Erythroblast (primary cell): ENCODE measurements at regions not wholly inside any gene's neighbourhood (a gene's known extent, or its start where the extent isn't known, plus 50 kb on each side); places are given as distances from the start of the nearest gene placed in this dataset.

Experiments
- DNase-seq, 2 experiments: peaks; one replicate each; lab custom pipeline; 2025; lab: John Stamatoyannopoulos, UW
- GATA1 ChIP-seq: IDR thresholded peaks from 2 replicates; pipeline ENCODE4 v1.6.1; 2011; ENCODE audit warnings: low read depth, mild to moderate bottlenecking, control low read depth, low read length, moderate library complexity
- POLR2A ChIP-seq: IDR thresholded peaks from 2 replicates; pipeline ENCODE4 v1.6.1; 2011; ENCODE audit warnings: mild to moderate bottlenecking, low read length

- no peak for DNase-seq
Observed at GRCh38 chr6:90816764-90817163, 229.9 kb upstream of the MAP3K7 start.

DNA sequence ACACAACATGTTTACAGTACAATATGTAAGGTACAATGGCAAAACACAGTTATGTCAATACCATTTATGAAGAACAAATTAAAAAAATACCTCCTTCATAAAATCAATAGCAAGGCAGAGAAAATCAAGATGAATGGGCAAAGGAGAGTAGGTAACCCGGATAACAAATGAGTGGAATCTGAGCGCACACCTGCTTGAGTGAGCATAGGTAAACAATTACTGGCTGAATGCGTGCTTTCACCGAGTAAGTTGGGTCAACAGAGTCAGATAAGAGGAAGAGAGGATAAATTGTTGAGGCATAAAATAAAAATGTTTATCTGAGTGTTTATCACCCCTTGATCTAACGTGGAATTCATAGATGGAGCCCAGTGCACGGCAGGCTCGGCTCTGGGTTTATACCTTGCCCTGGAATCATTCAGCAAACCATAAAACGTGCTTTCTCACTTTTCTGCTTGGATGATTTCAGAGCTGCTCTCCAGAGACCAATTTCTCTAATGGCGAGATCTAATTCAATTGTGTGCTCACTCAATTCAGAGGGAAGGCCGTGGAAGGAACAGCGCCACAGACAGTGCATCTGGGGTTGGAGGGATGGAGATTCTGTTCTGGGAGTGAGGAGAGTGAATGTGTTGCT lies 224.8 kb upstream of the MAP3K7 start:
- TF ChIP-seq POLR2A (no peak), GATA1 (no peak)
- DNase-seq = no peak

More at GRCh38 chr6:90816764-90817163, 229.9 kb upstream of the MAP3K7 start:
- TF ChIP-seq GATA1 = no peak
- no peak for TF ChIP-seq POLR2A

DNA sequence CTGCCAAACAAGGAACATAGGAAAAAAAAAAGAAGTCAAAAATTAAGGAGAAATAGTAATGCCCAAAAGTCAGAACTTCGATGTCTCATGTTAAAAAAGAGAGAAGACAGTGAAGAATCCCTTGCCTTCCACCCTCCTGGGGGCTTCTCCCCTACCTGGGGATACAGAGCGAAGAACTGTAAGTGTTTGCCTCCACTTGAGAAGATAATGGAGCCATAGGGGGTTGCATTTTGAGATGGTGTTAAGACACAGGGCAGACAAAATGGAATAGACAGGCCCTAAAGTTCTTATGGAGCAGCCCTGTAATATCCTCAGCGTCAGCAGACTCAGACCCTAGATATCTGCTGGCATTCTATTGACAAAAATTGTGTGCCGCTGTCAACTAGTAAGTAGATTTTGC lies 222.2 kb upstream of the MAP3K7 start:
- no peak for DNase-seq
- TF ChIP-seq GATA1 = no peak
- no peak for TF ChIP-seq POLR2A

DNA sequence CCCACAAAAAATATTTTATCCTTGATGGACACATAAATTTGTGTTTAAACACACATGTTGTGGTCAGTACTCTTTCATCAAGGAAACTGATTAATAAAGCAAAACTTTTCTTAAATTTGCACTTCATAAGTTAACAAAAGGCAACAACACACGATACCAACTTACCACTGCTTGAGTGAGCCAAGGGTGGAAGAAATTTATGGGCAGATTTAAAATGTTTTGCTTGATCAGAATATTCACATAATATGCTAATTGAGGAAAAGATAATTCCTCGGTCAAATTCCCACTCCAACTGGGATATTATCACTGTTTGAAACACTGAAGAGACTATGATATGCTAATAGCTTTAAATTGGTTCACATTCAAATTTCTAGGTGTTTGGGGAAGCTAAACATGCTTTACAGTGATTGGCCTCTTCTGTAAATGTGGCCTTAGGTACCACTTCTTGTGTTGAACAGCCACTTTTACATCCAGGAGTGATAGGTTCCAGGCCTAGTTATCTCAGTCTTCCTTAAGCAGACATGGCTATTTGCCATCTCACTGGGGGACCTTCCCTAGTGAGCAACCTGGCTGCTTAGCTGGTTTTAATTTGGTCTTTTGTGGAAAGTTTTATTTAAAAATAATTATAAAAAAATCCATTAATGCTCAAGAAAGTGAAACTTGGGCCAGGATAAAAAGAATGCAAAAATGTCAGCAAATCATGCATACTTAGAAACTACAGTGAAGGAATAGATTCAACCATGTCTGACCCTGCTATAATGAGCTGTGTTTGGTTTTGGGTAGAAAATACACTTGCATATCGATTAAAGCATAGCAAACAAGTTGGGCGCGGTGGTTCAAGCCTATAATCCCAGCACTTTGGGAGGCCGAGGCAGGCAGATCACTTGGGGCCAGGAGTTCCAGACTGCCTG lies 221.2 kb upstream of the MAP3K7 start:
- no peak for DNase-seq
- TF ChIP-seq GATA1 (no peak), POLR2A (no peak)

GRCh38 chr6:90805619-90806155 lies 218.8 kb upstream of the MAP3K7 start:
- no peak for DNase-seq
- TF ChIP-seq POLR2A = no peak
- no peak for TF ChIP-seq GATA1

DNA sequence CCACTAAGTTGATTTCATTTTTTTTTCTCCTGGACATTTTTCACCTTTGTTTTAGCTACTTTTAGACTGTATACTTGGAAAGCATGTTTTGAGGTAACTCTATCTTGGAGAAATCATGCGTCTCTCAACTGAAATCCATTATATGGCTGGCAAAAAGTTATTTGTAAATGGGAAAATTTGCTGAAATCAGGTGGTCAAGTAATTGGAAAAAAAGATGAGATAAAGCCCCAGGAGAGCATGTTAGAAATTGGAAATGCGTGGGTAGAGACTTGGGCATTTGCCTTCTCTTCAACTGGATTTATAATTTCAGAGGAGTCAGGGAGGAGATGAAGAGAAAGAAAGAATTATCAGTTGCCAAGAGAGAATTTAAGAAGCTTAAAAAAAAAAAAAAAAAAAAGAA lies 217.1 kb upstream of the MAP3K7 start:
- TF ChIP-seq GATA1 (no peak), POLR2A (no peak)
- DNase-seq = no peak

GRCh38 chr6:90795078-90795477 lies 208.2 kb upstream of the MAP3K7 start:
- TF ChIP-seq GATA1 = no peak
- DNase-seq = no peak

DNA sequence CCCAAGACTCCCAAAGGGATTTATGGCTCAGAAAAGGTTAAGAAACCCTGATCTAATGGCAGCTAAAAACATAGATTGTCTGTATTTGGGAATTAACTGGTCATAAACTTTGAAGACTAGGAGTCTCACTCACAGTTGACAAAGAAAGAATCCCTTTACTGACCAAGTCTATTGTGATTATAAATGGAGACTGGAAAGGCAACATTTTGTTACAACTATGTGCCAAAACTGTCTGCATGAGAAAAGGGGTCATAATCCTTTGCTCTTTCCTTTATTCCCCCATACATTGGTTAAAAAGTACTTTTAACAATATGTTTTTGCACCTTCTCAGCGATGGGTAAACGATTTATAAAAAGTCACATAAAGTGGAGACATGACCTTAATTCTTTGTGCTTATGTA lies 206.9 kb upstream of the MAP3K7 start:
- TF ChIP-seq POLR2A (no peak), GATA1 (no peak)
- no peak for DNase-seq

GRCh38 chr6:90790696-90791095 lies 203.8 kb upstream of the MAP3K7 start:
- TF ChIP-seq GATA1 (no peak), POLR2A (no peak)
- DNase-seq = no peak

DNA sequence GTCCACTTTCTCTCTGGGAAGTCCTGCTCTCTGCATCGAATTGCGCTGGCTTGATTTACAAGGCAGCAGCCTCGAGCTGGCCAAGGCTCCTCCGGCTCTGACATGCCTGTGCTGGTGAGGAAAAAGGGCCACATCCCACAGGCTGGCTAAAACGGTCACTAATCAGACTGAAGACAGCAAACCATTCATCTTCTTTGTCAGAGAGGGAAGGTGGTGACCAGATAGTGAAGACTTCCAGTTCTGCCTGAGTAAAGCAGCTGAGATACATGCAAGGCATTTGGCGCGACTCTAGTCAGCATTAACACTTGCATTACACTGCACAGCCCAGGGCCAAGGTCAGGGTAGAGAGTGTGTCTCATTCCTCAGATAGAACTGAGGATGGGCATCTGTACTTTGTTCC lies 203.2 kb upstream of the MAP3K7 start:
- TF ChIP-seq GATA1 = no peak
- no peak for TF ChIP-seq POLR2A
- DNase-seq = no peak

DNA sequence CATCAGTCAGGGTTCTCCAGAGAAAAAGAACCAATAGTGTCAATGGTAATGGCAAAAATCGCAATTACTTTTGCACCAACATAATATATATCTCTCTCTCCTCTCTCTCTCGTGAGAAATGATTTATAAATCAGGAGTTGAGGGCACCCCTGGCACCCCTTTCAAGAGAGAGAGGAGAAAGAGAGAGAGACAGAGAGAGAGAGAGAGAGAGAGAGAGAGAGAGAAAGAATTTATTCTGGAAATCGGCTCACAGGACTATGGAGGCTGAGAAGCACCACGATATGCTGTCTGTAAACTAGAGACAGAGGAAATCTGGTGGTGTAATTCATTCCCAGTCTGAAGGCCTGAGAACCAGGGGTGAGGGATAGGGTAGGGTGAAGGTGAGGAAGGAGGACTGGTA lies 201.9 kb upstream of the MAP3K7 start:
- TF ChIP-seq GATA1 = no peak
- TF ChIP-seq POLR2A = no peak
- no peak for DNase-seq

- no peak for DNase-seq
- no peak for TF ChIP-seq POLR2A
- no peak for TF ChIP-seq GATA1
Observed at GRCh38 chr6:90787446-90787845, 200.6 kb upstream of the MAP3K7 start.

- no peak for DNase-seq
- TF ChIP-seq GATA1 = no peak
- no peak for TF ChIP-seq POLR2A
Observed at GRCh38 chr6:90780778-90781177, 193.9 kb upstream of the MAP3K7 start.

GRCh38 chr6:90780141-90780540 lies 193.3 kb upstream of the MAP3K7 start:
- TF ChIP-seq POLR2A = no peak
- TF ChIP-seq GATA1 = no peak
- no peak for DNase-seq
